Smooth muscle cell (in vitro differentiated cells): ENCODE measurements at regions not wholly inside any gene's neighbourhood (a gene's known extent, or its start where the extent isn't known, plus 50 kb on each side); places are given as distances from the start of the nearest gene placed in this dataset.

Source experiments
- DNase-seq: peaks from one replicate; lab custom pipeline; 2025; ENCODE audit not compliant: unreplicated experiment; lab: John Stamatoyannopoulos, UW
- H2AFZ ChIP-seq: fragments of 200-600 bp; sonication (generic); 2 replicates; pipeline ENCODE4 v1.6.0; 2016; ENCODE audit warnings: antibody characterized with exemption, low read depth, mild to moderate bottlenecking
- H3F3A ChIP-seq: fragments of 200-600 bp; sonication (generic); 2 replicates; pipeline ENCODE4 v1.6.0; 2017; ENCODE audit warnings: antibody characterized with exemption, low read depth
- H3K27ac ChIP-seq: fragments of 200-600 bp; sonication (generic); 2 replicates; pipeline ENCODE4 v1.5.1; 2016; ENCODE audit warnings: low read depth, mild to moderate bottlenecking
- H3K27me3 ChIP-seq: fragments of 200-600 bp; sonication (generic); 2 replicates; pipeline ENCODE4 v1.6.1; 2016; ENCODE audit warnings: low read depth, mild to moderate bottlenecking
- H3K36me3 ChIP-seq: fragments of 200-600 bp; sonication (generic); 2 replicates; pipeline ENCODE4 v1.5.1; 2016; ENCODE audit warnings: low read depth
- H3K4me1 ChIP-seq: fragments of 200-600 bp; sonication (generic); 2 replicates; pipeline ENCODE4 v1.5.1; 2016; ENCODE audit warnings: low read depth
- H3K4me2 ChIP-seq: fragments of 200-600 bp; sonication (generic); 2 replicates; pipeline ENCODE4 v1.6.0; 2016; ENCODE audit warnings: mild to moderate bottlenecking
- H3K4me3 ChIP-seq: fragments of 200-600 bp; sonication (generic); 2 replicates; pipeline ENCODE4 v1.5.1; 2016; ENCODE audit warnings: mild to moderate bottlenecking
- H3K79me2 ChIP-seq: fragments of 200-600 bp; sonication (generic); 2 replicates; pipeline ENCODE4 v1.6.0; 2016; ENCODE audit warnings: low read depth, mild to moderate bottlenecking
- H3K9ac ChIP-seq: fragments of 200-600 bp; sonication (generic); 2 replicates; pipeline ENCODE4 v1.6.0; 2016; ENCODE audit warnings: low read depth
- H3K9me3 ChIP-seq: fragments of 200-600 bp; sonication (generic); replicated peaks from 2 replicates; pipeline ENCODE4 v1.5.1; 2016; ENCODE audit warnings: low read depth
- H4K20me1 ChIP-seq: fragments of 200-600 bp; sonication (generic); 2 replicates; pipeline ENCODE4 v1.6.0; 2016; ENCODE audit warnings: low read depth
- WGBS: methylation state at CpG from one replicate; pipeline ENCODE4 v1.1.7; 2016; ENCODE audit warnings: low lambda C conversion rate; 5-methylcytosine and 5-hydroxymethylcytosine counted together
- TF ChIP-seq, protein P1 (sequence below): fragments of 200-600 bp; sonication (generic); IDR thresholded peaks from 2 replicates; pipeline ENCODE4 v1.5.1; 2017; ENCODE audit warnings: borderline replicate concordance, mild to moderate bottlenecking, antibody characterized with exemption; ENCODE audit not compliant: insufficient read depth, poor library complexity, severe bottlenecking

- WGBS = 94% methylated on average over 4 of the region's 4 CpGs
- peaks cover 6% of the 10 kb centered on the region for H3K4me1 ChIP-seq
Observed at GRCh38 chr4:123862812-123863211, 466.2 kb downstream of the SPRY1 start.

GRCh38 chr4:123866796-123867195 lies 470.2 kb downstream of the SPRY1 start:
- no peak overlapping the region for H3K9ac ChIP-seq
- TF ChIP-seq, protein P1, sequence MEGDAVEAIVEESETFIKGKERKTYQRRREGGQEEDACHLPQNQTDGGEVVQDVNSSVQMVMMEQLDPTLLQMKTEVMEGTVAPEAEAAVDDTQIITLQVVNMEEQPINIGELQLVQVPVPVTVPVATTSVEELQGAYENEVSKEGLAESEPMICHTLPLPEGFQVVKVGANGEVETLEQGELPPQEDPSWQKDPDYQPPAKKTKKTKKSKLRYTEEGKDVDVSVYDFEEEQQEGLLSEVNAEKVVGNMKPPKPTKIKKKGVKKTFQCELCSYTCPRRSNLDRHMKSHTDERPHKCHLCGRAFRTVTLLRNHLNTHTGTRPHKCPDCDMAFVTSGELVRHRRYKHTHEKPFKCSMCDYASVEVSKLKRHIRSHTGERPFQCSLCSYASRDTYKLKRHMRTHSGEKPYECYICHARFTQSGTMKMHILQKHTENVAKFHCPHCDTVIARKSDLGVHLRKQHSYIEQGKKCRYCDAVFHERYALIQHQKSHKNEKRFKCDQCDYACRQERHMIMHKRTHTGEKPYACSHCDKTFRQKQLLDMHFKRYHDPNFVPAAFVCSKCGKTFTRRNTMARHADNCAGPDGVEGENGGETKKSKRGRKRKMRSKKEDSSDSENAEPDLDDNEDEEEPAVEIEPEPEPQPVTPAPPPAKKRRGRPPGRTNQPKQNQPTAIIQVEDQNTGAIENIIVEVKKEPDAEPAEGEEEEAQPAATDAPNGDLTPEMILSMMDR = no peak
- no peaks in the 10 kb centered on the region for H3K27me3 ChIP-seq
- H2AFZ ChIP-seq = no peak overlapping the region
- no peaks in the 10 kb centered on the region for H4K20me1 ChIP-seq
- 84% methylated on average over 2 of the region's 2 CpGs for whole genome bisulfite sequencing
- no peak overlapping the region for H3K4me3 ChIP-seq
- H3F3A ChIP-seq = no peaks in the 10 kb centered on the region
- no peaks in the 10 kb centered on the region for H3K79me2 ChIP-seq
- DNase-seq = no peak
- H3K27ac ChIP-seq = no peak overlapping the region
- H3K36me3 ChIP-seq = no peaks in the 10 kb centered on the region
- no peaks in the 10 kb centered on the region for H3K9me3 ChIP-seq
- H3K4me1 ChIP-seq = no peaks in the 10 kb centered on the region
- H3K4me2 ChIP-seq = no peak overlapping the region

More at GRCh38 chr4:123862812-123863211, 466.2 kb downstream of the SPRY1 start:
- H3K4me2 ChIP-seq = no peak overlapping the region
- TF ChIP-seq, protein P1 = no peak
- H3K27me3 ChIP-seq = no peaks in the 10 kb centered on the region
- H3F3A ChIP-seq = no peaks in the 10 kb centered on the region
- H3K9me3 ChIP-seq = no peaks in the 10 kb centered on the region
- H3K9ac ChIP-seq = no peak overlapping the region
- no peaks in the 10 kb centered on the region for H4K20me1 ChIP-seq
- H3K79me2 ChIP-seq = no peaks in the 10 kb centered on the region
- peak overlapping the region; percentile 38 for H2AFZ ChIP-seq
- no peak overlapping the region for H3K4me3 ChIP-seq
- no peaks in the 10 kb centered on the region for H3K36me3 ChIP-seq
- H3K27ac ChIP-seq = no peak overlapping the region
- no peak for DNase-seq

GRCh38 chr4:123867910-123868587 lies 471.5 kb downstream of the SPRY1 start:
- TF ChIP-seq, protein P1 = no peak
- Histone ChIP-seq H3K4me3 (no peak overlapping the region), H3K4me2 (no peak overlapping the region), H2AFZ (no peak overlapping the region), H3K36me3 (no peaks in the 10 kb centered on the region), H3K9me3 (no peaks in the 10 kb centered on the region), H3K79me2 (no peaks in the 10 kb centered on the region), H4K20me1 (no peaks in the 10 kb centered on the region), H3K4me1 (no peaks in the 10 kb centered on the region), H3K27ac (no peak overlapping the region), H3K27me3 (no peaks in the 10 kb centered on the region), H3F3A (no peaks in the 10 kb centered on the region), H3K9ac (no peak overlapping the region)
- DNase-seq = no peak
